Brain microvascular endothelial cell (primary cell): ENCODE measurements at regions not wholly inside any gene's neighbourhood (a gene's known extent, or its start where the extent isn't known, plus 50 kb on each side); places are given as distances from the start of the nearest gene placed in this dataset.

ENCODE experiments used
- DNase-seq: peaks from one replicate; pipeline ENCODE4 v3.0.0-alpha.2; 2020
- H3K27ac ChIP-seq: fragments of 250-450 bp; sonication (Bioruptor Pico); 2 replicates; pipeline ENCODE4 v1.5.1; 2020; ENCODE audit warnings: mild to moderate bottlenecking, moderate library complexity
- H3K27me3 ChIP-seq: fragments of 250-450 bp; sonication (Bioruptor Pico); replicated peaks from 2 replicates; pipeline ENCODE4 v1.5.1; 2020; ENCODE audit warnings: mild to moderate bottlenecking
- H3K36me3 ChIP-seq: fragments of 250-450 bp; sonication (Bioruptor Pico); replicated peaks from 2 replicates; pipeline ENCODE4 v1.5.1; 2020; ENCODE audit warnings: mild to moderate bottlenecking
- H3K4me3 ChIP-seq: 2 replicates; pipeline ENCODE4 v1.5.1; 2011; ENCODE audit warnings: low read depth, mild to moderate bottlenecking, control low read depth, low read length, moderate library complexity
- CTCF ChIP-seq: IDR thresholded peaks from 2 replicates; pipeline ENCODE4 v1.5.1; 2011; ENCODE audit warnings: low read depth, mild to moderate bottlenecking, moderate library complexity, low read length, control low read depth, inconsistent platforms; ENCODE audit errors: missing control alignments
- in situ Hi-C: cut with HindIII; loops from 2 replicates; pipeline ENCODE4 v1.10.0; 2017; ENCODE audit warnings: low sequenced_read_pairs, low pct_ligation_motif_present

GRCh38 chr9:1722404-1722803 lies 292.7 kb upstream of the SMARCA2 start:
- in situ Hi-C loops = no loop called here
- Histone ChIP-seq H3K27me3 (no peaks in the 10 kb centered on the region), H3K36me3 (no peaks in the 10 kb centered on the region), H3K4me3 (no peak overlapping the region), H3K27ac (no peak overlapping the region)
- DNase-seq = no peak
- TF ChIP-seq CTCF = no peak

DNA sequence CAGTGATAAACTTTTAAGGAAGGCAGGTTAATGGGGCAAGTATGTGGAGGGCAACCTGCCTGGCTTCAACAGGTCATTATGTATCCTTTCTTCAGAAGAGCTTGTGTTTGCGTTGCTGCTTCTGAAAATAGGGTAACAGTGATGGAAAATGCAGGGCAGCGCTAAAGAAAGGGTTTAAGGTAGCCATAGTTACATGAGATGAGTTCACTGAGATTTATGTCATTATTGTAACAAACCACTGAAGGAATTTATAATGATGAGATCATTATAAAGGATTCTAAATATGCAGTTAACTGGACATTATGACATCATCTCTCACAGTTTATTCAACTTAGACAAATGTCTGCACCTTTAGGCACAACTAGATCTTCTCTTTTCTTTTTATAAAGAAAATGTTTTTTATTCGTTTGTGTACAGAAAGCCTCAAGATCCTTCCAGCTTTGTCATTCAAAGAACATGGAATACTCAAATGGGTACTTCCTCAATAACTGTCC lies 291.6 kb upstream of the SMARCA2 start:
- DNase-seq = no peak
- Histone ChIP-seq H3K27me3 (no peaks in the 10 kb centered on the region), H3K4me3 (no peak overlapping the region), H3K27ac (no peak overlapping the region), H3K36me3 (no peaks in the 10 kb centered on the region)
- in situ Hi-C loops = no loop called here
- TF ChIP-seq CTCF = no peak

- in situ Hi-C loops = no loop called here
- Histone ChIP-seq H3K27ac (no peak overlapping the region), H3K27me3 (no peaks in the 10 kb centered on the region), H3K36me3 (no peaks in the 10 kb centered on the region), H3K4me3 (no peak overlapping the region)
- no peak for DNase-seq
- TF ChIP-seq CTCF = no peak
Measured at GRCh38 chr9:1726993-1727759, 288.0 kb upstream of the SMARCA2 start.

DNA sequence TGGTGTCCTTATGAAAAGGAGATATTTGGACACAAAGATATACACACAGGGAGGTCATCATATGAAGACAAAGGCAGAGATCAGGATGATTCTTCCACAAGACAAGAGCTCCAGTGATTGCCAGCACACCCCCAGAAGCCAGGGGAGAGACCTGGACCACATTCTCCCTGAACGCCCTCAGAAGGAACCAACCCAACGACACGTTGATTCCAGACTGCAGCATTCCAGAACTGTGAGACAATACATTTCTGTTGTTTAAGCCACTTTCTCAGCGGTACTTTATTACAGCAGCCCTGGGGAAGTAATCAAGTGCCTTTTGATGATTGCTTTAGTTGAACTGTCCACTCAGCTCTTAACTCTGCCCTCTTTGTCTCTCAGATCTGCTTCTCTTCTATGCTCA lies 285.5 kb upstream of the SMARCA2 start:
- no peak for TF ChIP-seq CTCF
- in situ Hi-C loops = no loop called here
- Histone ChIP-seq H3K27me3 (no peaks in the 10 kb centered on the region), H3K4me3 (no peak overlapping the region), H3K36me3 (no peaks in the 10 kb centered on the region), H3K27ac (no peak overlapping the region)
- DNase-seq = no peak

DNA sequence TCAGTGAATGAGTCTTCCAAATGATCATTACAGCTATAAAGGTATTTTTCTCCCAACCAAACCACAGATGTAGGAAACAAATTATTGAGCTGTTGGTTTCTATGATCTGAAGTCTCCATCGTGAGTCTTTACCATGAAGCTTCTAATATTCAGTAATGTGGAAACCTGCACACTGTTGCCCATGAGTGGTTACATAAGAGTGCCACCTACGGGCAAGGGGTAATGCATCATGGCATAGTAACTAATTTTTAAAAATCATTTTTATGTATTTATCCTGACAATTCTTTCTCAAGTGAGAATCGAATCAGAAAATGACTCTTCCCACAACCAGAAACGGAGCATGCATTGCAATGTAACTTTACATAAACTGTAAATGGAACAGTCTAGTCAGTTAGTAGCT lies 282.5 kb upstream of the SMARCA2 start:
- Histone ChIP-seq H3K27ac (no peak overlapping the region), H3K4me3 (no peak overlapping the region), H3K36me3 (no peaks in the 10 kb centered on the region), H3K27me3 (no peaks in the 10 kb centered on the region)
- TF ChIP-seq CTCF = no peak
- no peak for DNase-seq
- in situ Hi-C loops = no loop called here
